Stimulated activated CD4-positive, alpha-beta T cell treated with anti-CD3 and anti-CD28 coated beads, Interleukin-4, amount 100 ng/mL, for 4 hours (primary cell): ENCODE measurements at regions not wholly inside any gene's neighbourhood (a gene's known extent, or its start where the extent isn't known, plus 50 kb on each side); places are given as distances from the start of the nearest gene placed in this dataset.
A peak's percentile ranks its signal among the peaks of the same experiment; 100 is the strongest.

Source experiments
- DNase-seq, 2 experiments: peaks; one replicate each; pipeline ENCODE4 v3.0.0-alpha.2; 2020

DNA sequence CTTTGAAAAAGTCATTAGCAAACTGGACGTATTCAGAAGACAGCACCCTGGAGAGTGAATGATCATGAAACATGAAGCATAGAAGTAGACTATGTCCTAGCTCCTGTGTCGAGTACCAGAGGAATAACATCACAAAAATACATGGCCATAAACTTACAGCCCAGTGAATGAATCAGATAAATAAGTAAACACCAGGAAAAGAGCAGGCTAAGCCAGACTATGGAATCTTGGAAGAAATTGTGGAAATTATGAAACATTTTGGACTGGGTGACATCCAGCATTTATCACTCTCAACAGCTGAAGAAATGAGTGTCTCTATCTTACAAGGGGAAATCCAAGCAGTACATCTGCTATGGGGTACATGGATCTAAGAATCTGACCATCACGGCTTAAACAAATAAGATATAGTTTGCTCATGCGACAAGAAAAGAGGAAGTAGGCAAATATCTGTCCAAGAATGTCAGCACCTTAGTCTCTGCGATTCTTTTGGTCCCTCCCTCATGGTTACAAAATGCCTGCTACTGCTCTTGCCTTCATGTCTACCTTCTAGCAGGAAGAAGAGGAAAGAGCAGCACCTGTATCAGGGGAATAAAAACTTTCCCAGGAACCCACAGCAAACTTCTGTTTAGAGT is 481.5 kb downstream of the BCOR start:
- no peak for DNase-seq

DNA sequence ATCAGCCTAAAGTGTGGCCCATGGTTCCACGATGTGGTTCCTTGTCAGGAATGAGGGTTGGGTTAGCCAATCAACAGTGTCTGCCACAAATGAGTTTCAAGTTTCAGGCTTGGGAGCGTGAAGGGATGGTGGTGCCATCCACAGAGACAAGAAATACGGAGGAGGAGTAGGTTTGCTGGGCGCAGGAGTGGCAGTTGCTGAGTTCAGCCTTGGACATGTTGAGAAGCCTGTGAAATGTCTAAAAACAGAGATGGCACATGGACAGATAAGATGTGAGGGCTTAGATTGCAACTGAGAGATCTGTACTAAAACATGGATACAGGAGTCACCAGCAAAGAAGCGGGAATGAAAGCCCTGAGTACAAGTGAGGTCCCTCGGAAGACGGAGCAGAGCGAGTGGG is 481.0 kb downstream of the BCOR start:
- DNase-seq: no peak

DNA sequence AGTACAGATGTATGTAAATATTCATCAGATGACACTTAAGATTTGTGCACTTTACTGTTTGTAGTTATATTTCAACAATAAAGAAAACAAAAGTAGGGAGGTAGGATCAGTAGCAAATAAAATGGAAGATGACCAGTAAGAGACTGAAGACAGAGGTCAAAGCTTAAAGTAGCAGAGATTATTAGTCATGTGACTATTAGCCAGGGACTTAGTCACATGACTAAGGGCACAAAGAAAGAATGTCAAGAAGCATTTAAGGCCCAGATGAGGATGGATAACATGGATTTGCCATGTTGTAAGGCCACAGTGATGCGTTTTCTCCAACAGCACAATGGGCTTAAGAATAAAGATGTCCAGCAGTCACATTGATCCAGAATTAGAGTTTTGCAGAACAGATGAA is 479.6 kb downstream of the BCOR start:
- DNase-seq: no peak

DNA sequence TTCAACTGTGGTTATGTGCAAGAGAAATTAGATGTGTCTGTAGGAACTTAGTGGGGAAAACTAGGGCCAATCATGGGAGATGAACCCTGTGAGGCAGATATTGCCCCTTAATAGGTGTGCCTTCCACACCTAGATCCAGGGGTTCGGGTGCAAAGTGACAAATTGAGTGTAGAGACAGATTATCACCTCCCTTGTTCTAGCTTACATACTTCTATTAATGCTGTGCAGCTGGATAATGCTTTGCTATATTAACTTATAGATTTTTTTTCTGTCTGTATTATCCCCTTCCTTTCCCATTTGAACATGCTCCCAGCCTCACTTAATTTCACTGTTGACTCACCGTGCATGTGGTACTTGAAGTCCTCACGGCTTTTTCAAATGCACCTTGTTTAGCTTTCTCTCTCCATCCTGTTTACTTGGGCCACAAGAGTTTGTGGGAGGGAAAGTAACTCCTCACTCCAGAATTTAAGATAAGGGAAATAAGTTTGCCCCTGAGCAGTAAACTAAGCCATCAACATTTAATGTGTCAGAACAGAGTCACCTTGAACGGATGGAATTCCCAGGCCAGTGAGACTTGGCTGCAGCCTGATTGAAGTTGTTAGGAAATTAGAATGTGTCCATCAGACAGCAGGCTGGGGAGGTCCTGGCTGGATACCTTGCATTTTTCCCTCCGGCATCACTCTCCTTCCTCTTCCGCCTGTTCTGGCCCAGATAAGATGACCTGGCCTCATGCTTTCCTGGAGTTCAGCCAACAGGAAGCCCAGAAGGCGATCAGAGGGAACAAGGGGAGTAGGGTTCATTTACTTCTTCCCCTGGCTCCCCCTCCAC is 478.4 kb downstream of the BCOR start:
- no peak for DNase-seq

DNA sequence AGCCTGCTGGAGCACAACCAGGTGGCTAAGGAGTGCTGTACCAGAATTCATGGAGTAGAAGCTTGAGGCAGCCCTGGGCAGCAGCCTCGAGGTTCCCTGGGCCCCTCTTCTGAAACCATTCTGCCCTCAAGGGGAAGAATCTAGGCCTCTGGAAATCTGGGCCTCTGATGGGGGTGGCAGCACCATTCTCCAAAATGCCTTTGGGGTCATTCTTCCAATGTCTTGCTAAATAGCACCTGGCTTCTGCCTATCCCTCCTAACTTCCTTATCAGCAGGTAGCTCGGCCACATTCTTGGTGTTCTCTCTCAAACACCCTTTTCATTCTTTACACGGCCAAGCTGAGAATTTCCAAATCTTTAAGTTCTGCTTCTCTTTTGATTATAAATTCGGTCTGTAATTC is 473.6 kb downstream of the BCOR start:
- no peak for DNase-seq

DNA sequence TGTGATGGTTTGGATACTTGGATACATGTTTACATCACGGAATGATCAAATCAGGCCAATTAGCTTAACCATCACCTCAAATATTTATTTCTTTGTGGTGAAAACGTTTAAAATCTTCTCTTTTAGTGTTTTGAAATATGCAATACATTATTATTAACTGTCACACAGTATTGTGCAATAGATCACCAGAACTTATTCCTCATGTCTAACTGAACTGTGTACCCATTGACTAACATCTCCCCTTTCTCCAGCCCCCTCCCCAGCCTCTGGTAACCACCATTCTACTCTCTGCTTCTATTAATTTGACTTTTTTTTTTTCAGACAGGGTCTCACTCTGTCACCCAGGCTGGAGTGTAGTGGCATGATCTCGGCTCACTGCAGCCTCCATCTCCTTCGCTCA is 471.9 kb downstream of the BCOR start:
- no peak for DNase-seq

DNA sequence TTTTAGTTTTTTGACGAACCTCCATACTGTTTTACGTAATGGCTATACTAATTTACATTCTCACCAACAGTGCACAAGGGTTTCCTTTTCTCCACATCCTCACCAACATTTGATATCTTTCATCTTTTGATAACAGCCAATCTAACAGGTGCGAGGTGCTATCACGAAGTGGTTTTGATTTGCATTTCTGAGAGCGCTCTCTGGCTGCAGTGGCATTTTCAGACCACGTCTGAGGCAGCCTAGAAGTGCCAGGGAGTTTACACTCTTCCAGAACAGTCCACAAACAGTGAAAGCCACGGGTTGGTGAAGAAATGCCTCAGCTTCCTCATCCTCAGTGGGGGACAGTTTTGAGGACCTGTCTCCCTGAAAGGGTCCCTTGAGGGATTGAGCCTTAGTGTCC is 471.0 kb downstream of the BCOR start:
- no peak for DNase-seq

DNA sequence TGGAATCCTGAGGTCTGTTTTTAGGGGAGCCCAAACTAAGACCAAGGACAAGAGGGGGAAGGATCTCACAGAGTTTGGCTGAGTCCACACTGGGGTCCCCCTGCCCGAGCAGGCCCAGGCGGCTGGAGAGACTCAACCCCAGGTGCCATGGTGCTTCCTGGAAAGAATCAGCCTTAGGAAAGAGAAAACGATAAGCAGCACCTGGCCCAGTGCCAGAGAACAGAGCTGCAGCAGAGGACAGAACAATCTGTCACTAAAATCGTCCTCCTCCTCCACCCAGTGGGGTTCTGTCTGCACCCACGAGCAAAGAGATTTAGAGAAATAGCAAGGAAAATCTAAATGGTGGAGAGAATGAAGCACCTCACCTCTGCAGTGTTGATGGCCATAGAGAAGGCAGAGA is 470.5 kb downstream of the BCOR start:
- no peak for DNase-seq

DNA sequence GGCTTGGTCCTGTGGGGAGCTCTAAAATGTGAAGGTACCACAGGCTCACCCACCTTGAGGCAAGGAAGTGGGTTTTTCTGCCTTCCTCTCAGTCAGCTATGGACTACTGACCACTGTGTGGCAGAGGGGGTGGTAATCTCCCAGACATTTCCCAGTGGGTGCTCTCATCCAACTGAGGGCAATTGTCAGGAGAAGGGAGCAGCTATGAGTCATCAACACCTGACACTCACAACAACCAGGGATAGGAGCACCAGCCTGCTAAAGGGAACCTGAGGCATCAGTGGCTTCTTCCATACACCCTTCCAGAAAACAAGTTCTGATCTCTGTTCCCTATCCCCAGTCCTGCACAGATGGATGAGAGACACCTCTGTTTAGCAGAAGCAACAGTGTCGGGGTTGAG is 468.8 kb downstream of the BCOR start:
- DNase-seq: no peak

DNA sequence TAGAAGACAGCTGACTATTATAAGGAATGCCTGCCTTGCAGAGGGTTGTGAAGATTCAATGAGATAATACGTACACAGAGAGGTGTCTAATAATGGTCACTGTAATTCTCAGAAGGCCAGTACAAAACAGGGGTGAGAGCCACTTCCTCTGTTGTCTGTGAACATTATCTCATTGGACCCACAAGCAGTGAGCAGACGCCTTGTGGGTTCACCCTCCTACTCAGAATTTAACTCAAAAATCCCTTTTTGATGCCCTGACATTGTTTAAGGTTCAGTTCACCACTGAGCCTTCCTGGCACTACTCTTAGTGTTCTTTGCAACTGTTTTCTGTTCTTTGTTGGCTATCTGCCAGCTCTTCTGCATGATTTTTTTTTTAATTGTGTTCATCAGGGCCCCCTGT is 467.4 kb downstream of the BCOR start:
- DNase-seq: no peak

DNA sequence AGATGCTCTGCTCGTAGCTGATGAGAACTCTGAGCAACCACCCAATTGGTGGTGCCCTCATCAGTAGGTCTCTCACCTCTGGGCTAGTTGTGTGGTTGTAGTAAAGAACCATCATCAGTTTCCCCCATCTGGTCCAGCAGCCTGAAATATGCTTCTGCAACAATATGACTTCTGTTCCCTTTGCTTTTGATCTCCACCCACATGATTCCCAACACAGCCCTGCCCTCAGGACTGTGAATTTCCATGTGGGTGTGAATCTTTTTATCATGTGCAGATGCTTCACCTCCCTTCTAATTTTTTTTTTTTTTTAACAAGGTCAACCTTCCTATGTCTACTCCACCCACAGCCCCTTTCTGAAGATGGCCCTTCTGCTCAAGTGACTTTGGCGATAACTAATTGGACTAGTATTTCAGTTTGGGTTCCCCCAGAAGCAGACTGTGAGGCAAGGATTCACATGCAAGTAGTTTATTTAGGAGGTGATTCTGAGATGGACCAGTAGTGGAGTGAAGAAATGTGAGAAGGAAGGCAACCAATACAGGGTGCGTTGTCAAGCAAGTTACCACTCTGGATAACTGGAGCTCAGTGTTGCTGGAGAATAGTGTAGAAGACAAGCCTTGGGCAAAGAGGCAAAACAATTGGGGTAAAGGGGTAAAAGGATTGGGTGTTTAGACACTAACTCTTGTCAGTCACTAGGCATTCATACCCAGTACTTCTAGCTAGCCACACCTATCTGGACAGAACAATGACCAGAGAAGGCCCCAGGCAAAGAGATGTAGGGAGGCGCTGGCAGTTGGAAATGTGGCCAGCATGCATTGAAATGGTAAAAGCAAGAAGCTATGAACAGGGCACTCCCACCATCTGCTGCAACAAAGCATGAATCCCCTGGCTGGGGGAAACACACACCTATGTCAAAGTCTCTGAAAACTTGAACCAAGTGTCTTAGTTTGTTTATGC is 466.2 kb downstream of the BCOR start:
- no peak for DNase-seq

DNA sequence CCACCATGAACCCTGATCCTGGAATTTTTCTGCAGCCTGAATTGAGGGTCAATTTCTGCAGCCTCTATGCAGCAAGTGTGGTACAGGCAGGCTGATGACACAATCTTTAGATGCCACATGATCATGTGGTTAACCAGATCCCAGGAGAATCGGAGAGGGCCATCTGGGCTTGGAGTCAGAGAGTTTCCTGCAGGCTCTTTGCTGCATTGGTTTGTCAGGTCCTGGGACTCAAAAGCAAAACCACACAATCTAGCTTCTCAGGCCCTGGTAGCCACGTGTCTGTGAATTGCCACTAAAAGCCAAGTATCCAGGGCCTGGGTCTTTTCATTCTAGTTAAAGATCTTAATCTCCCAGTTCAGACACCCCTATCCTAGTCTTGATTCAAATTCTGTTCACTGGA is 464.5 kb downstream of the BCOR start:
- no peak for DNase-seq

DNA sequence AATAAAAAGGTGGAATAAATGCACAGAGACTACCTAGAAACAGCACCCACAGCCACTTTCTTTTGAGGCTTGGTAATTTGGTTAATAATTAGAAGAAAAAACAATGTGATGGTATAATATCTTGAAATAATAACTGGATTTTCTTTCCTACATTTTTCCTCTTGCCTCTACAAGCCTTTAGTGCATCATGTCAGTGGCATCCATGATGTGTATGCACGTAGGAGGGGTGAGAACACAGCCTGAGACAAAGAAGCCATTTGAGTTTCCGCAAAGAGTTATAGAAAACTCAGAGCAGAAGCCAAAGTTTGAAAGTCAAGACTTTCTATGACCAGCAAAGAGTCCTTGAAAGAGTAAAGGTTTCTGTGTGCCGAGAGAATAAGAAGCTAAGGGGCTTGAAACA is 461.3 kb downstream of the BCOR start:
- DNase-seq: no peak

DNA sequence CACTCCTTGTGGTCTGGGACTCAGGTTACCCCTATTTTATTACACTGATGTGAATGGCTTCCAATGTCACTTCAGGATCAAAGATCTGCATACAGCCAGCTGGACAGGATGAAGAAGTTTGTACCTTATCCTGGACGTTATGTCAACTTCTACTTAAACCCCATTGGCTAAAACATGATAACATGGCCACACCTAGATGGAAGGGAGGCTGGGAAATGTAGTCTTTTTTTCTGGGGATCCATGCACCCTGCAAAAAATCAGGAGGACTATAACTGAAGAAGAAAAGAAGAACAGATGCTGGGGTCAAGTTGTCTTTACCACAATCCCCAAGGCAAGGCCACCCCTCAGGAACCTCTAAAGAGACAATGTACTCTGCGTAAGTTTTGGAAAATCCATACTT is 459.2 kb downstream of the BCOR start:
- DNase-seq: no peak

DNA sequence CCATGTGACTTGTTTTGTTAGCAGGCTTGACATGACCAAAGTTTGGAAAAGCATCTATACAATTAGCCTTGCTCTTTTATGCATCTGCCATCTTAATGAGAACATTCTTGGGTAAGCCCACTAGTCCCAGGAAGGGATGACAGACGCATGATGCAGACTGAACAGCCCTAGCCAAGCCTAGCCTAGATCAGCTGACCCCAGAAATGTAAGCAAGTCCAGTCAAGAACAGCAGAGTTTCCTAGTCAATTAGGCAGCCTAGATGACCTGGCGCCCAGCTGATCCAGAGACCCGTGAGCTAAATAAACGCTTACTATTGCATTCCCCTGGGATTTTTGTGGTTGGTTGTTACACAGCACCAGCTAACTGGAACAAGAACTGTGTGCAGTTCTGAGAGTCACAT is 457.9 kb downstream of the BCOR start:
- DNase-seq: no peak

DNA sequence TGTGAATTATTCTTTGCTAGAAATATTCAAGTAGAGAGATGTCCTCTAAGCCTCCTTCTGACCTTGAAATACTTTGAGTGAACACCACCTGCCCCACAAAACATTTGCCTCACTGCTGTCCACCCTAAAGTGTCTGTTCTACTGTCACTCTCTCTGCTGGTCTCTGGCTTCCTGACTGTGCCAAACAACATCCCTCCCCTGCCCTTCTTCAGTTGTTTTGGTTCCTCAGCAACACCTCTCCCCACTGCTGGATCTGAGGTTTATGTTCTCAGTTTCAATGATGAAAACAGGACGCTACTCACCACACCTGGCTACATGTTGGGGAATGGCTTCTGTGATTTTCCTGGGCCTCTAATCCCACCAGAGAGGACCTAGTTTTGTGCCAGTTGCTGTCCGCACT is 456.9 kb downstream of the BCOR start:
- DNase-seq: no peak

DNA sequence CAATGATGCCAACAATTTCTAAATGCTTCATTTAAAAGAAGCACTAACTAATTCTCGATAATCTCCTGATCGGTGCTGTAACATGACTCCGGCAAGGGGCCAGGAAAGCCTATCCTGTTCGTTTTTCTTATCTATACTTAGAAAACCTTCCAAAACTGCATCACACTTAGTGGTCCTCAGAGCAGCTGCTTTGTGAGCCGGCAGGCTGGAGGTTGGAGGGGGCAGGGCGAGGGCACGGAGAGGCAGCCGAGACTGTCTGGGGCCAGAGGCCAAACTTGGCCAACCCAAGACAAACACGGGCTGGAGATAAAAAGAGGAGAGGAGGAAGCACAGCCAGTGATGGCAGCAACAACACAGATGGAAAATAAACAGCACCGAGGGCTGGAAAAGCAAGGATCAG is 455.7 kb downstream of the BCOR start:
- no peak for DNase-seq

DNA sequence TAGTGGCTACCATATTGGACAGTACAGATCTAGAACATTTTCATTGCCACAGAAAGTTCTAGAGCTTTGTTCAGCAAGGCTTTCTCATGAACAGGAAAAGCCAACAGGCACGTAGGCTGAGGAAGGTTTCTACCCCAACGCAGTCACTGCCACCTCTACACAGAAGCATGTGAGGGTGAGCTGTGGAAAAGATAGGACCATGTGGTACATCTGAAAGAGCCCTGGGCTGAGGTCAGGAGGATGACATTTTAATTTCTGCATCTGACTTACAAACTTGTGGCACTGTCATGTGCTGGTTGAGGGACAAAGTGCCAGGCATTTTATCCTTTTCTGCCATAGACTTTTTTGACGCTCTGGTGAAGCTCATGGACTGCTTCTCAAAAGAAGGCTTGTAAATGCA is 454.2 kb downstream of the BCOR start:
- no peak for DNase-seq

DNA sequence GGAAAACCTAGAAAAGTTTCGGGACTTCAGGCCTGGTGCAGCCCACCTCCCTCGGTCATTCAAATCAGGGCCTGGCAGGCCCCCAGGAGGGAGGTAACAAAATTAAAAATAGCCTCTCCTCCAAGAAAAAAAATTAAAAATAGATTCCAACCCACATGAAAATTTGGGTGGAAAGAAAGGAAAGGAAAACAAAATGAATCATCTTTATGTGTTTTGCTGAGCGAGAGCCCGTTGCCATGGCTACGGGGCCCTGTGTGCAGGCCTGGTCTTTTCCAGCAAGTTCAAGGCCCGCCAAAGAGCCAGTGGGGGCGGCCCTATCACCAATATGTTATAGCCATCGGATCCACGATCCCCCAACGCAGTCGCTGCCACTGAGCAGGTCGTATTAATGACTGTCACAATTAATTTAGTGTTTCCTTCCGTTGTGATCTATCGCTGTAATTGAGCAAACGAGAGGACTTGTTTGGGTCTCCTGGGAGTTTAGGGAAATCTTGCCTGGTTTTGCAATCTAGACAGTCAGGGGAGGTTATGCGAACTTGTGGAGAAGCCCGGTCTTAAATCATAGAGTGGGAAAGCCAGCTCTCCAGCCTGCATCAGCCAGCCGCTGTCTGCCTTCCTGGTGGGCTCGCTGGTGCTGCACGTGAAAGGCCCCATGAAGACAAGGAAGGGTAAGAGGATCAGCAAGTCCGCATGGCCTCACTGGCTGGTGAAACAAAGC is 452.4 kb downstream of the BCOR start:
- peak in 1 of 2 experiments; percentile 7 for DNase-seq

DNA sequence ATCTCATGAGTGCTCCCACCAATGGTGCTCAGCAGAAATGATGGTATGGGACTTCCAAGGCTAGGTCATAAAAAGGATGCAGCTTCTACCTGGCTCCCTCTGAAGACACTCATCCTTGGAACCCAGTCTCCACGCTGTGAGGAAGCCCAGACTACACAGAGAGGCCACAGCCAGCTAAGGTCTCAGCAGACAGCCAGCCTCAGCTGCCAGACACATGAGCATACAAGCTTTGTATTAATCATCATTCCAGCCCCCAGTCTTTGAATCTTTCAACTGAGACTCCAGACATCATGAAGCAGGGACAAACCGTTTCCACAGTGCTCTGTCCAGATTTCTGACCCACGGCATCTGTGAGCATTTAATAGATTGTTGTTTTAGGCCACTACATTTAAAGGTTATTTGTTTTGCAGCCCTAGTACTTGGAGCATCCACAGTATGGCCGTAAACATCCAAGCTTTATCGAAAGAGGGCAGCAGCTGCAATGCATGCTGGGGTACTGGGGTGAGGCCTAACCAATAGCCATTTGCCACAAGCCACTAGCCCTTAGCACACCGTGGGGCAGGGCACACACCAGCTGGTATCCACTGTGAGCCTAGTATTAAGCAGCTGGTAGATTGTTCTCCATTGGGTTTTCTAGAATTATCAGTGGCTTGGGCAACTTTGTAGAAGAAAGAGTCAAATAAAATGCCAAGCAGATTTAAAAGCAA is 449.1 kb downstream of the BCOR start:
- no peak for DNase-seq

DNA sequence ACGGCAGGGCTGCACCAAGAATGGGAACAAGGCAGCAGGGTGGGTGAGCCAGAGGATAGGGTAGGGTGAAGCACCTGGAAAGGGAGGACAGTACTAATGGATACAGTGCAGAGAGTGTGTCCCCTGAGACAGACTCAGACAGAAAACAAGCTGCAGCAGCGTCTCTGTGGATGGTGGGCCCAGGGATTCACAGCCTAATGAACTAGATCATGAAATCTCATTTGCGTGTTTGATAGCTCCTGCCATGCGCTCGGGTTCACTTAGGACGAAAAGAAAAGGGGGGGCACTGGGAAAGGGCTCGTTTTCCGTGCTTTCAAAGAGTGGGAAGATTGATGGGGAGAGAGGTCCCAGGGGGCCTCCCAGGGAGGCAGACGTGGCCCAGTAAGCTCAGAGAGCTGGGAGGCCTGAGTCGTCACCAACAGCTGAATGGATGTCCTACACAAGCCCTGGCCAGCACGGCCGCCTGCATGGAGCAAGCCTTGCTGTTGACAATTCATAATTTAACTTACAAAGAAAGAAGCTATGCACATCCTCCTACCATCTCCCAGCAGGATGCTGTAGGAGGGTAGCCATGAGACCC is 446.9 kb downstream of the BCOR start:
- no peak for DNase-seq

DNA sequence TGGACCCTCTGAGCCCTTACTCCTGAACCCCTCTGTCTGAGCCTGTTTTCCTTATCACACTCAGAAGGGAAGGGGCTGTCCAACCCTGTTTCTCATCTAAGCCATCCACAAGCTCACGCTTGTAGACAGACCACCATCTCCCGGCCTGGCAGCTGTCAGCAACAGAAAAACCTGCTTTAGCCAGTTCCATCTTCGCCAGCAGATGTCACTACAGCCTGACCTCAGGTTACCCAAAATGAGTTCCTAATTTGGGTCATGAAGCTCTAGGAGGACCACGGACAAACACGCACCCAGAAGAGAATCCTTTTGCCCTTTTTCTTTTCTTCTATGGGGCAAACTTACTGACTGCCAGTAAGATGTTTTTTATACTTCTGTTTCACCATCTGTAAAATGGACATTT is 445.4 kb downstream of the BCOR start:
- peak in 1 of 2 experiments; percentile 2 for DNase-seq
